Activated CD8-positive, alpha-beta memory T cell treated with anti-CD3 and anti-CD28 coated beads for 1 hour (primary cell): ENCODE measurements at regions not wholly inside any gene's neighbourhood (a gene's known extent, or its start where the extent isn't known, plus 50 kb on each side); places are given as distances from the start of the nearest gene placed in this dataset.

ENCODE experiments used
- DNase-seq, 2 donors: peaks; one replicate each; pipeline ENCODE4 v3.0.0-alpha.2; 2020; ENCODE audit warnings: low read depth in 1 of 2; ENCODE audit errors: extremely low read depth in 1 of 2

- no peak for DNase-seq
These were observed 143.7 kb downstream of the FGF9 start for GRCh38 chr13:21814604-21815003.

- DNase-seq = no peak
These were observed 147.0 kb downstream of the FGF9 start for GRCh38 chr13:21817878-21818277.

- DNase-seq = no peak
These were observed 151.2 kb downstream of the FGF9 start for GRCh38 chr13:21822029-21822428.

- DNase-seq = no peak
These were observed 152.5 kb downstream of the FGF9 start for GRCh38 chr13:21823416-21823815.

- no peak for DNase-seq
These were observed 153.1 kb downstream of the FGF9 start for GRCh38 chr13:21823949-21824348.

GRCh38 chr13:21825186-21825585 lies 154.3 kb downstream of the FGF9 start:
- no peak for DNase-seq

GRCh38 chr13:21825801-21826200 lies 154.9 kb downstream of the FGF9 start:
- no peak for DNase-seq

- no peak for DNase-seq
These were observed 155.5 kb downstream of the FGF9 start for GRCh38 chr13:21826214-21827015.

GRCh38 chr13:21831654-21832324 lies 160.9 kb downstream of the FGF9 start:
- DNase-seq = no peak

- DNase-seq = no peak
These were observed 163.0 kb downstream of the FGF9 start for GRCh38 chr13:21833921-21834320.

GRCh38 chr13:21834521-21834920 lies 163.6 kb downstream of the FGF9 start:
- DNase-seq = no peak

GRCh38 chr13:21837288-21837687 lies 166.4 kb downstream of the FGF9 start:
- no peak for DNase-seq

- DNase-seq = no peak
These were observed 167.1 kb downstream of the FGF9 start for GRCh38 chr13:21837841-21838551.

GRCh38 chr13:21846605-21847004 lies 175.7 kb downstream of the FGF9 start:
- DNase-seq = no peak

GRCh38 chr13:21849323-21849722 lies 178.4 kb downstream of the FGF9 start:
- no peak for DNase-seq

GRCh38 chr13:21850013-21851006 lies 179.4 kb downstream of the FGF9 start:
- DNase-seq = no peak

GRCh38 chr13:21852043-21852442 lies 181.2 kb downstream of the FGF9 start:
- no peak for DNase-seq

GRCh38 chr13:21853779-21854178 lies 182.9 kb downstream of the FGF9 start:
- no peak for DNase-seq

- DNase-seq = no peak
These were observed 197.9 kb downstream of the FGF9 start for GRCh38 chr13:21868823-21869222.

- DNase-seq = no peak
These were observed 200.5 kb downstream of the FGF9 start for GRCh38 chr13:21871382-21871781.

GRCh38 chr13:21871919-21872318 lies 201.0 kb downstream of the FGF9 start:
- no peak for DNase-seq
